Peyer's patch (tissue), 4 donors: ENCODE measurements at regions not wholly inside any gene's neighbourhood (a gene's known extent, or its start where the extent isn't known, plus 50 kb on each side); places are given as distances from the start of the nearest gene placed in this dataset.

Experiments used
- POLR2A ChIP-seq, 2 donors: fragments of 450-650 bp; IDR thresholded peaks; one replicate each; pipeline ENCODE4 v1.5.1; 2017; ENCODE audit warnings: antibody characterized with exemption in 2 of 2, mild to moderate bottlenecking in 2 of 2, moderate library complexity in 2 of 2
- TF ChIP-seq, protein P1 (sequence below), 6 experiments: fragments of 450-650 bp in 4 of 6; fragments of 200-600 bp in 2 of 6; sonication (generic) in 1 of 6; IDR thresholded peaks; one replicate each; pipeline ENCODE4 v1.5.1; 2017 to 2019; ENCODE audit warnings: antibody characterized with exemption in 6 of 6, mild to moderate bottlenecking in 3 of 6, moderate library complexity in 1 of 6

- TF ChIP-seq, protein P1, sequence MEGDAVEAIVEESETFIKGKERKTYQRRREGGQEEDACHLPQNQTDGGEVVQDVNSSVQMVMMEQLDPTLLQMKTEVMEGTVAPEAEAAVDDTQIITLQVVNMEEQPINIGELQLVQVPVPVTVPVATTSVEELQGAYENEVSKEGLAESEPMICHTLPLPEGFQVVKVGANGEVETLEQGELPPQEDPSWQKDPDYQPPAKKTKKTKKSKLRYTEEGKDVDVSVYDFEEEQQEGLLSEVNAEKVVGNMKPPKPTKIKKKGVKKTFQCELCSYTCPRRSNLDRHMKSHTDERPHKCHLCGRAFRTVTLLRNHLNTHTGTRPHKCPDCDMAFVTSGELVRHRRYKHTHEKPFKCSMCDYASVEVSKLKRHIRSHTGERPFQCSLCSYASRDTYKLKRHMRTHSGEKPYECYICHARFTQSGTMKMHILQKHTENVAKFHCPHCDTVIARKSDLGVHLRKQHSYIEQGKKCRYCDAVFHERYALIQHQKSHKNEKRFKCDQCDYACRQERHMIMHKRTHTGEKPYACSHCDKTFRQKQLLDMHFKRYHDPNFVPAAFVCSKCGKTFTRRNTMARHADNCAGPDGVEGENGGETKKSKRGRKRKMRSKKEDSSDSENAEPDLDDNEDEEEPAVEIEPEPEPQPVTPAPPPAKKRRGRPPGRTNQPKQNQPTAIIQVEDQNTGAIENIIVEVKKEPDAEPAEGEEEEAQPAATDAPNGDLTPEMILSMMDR (IDR thresholded peaks at IDR 0.05), result no peak
- TF ChIP-seq POLR2A (IDR thresholded peaks at IDR 0.05), result no peak
These were observed 172.7 kb upstream of the GIMD1 start for GRCh38 chr4:106541253-106541652.
